CD4-positive, CD25-positive, alpha-beta regulatory T cell (primary cell): ENCODE measurements at regions not wholly inside any gene's neighbourhood (a gene's known extent, or its start where the extent isn't known, plus 50 kb on each side); places are given as distances from the start of the nearest gene placed in this dataset.

Experiments used
- ATAC-seq, 2 donors: fragments of 150-1000 bp; cut with Tn5 transposase; one replicate each; pipeline ENCODE4 v1.10.0; 2021; ENCODE audit warnings: low read depth in 2 of 2, moderate number of reproducible peaks in 2 of 2, moderate library complexity in 1 of 2
- DNase-seq, 3 donors: peaks; one replicate each; pipeline versions ENCODE4 v3.0.0 to v3.0.0-alpha.2; 2012 to 2022; ENCODE audit warnings: mixed read lengths in 1 of 3
- H3K27ac ChIP-seq: one replicate; pipeline ENCODE4 v1.7.0; 2013; ENCODE audit warnings: mild to moderate bottlenecking, low read length; ENCODE audit not compliant: insufficient read depth, poor library complexity, severe bottlenecking
- H3K27me3 ChIP-seq: one replicate; pipeline ENCODE4 v1.7.0; 2013; ENCODE audit warnings: low read length; ENCODE audit not compliant: control insufficient read depth, insufficient read depth
- H3K36me3 ChIP-seq: one replicate; pipeline ENCODE4 v1.7.0; 2013; ENCODE audit warnings: mild to moderate bottlenecking, low read length, moderate library complexity; ENCODE audit not compliant: control insufficient read depth, insufficient read depth
- H3K4me1 ChIP-seq: 2 replicates; pipeline ENCODE4 v1.7.0; 2013; ENCODE audit warnings: mild to moderate bottlenecking, low read length; ENCODE audit not compliant: insufficient read depth, control insufficient read depth, poor library complexity, severe bottlenecking
- H3K4me3 ChIP-seq: one replicate; pipeline ENCODE4 v1.7.0; 2013; ENCODE audit warnings: low read depth, mild to moderate bottlenecking, low read length, moderate library complexity
- H3K9me3 ChIP-seq, 2 experiments: 1 replicate in 1 of 2; 2 replicates in 1 of 2; pipeline ENCODE4 v1.7.0; 2013; ENCODE audit warnings: low read length in 2 of 2, mild to moderate bottlenecking in 1 of 2, moderate library complexity in 1 of 2; ENCODE audit not compliant: control insufficient read depth in 2 of 2
- H3K27ac Mint-ChIP-seq, 3 donors: one replicate each; pipeline ENCODE4 v1.8.0; 2020 to 2022; ENCODE audit warnings: mild to moderate bottlenecking in 3 of 3, mixed read lengths in 3 of 3, moderate library complexity in 2 of 3
- H3K27me3 Mint-ChIP-seq: one replicate; pipeline ENCODE4 v1.8.0; 2022; ENCODE audit warnings: mild to moderate bottlenecking, mixed read lengths
- H3K36me3 Mint-ChIP-seq: one replicate; pipeline ENCODE4 v1.8.0; 2020; ENCODE audit warnings: mixed read lengths
- H3K4me1 Mint-ChIP-seq, 4 donors: one replicate each; pipeline ENCODE4 v1.8.0; 2020 to 2022; ENCODE audit warnings: mixed read lengths in 4 of 4, mild to moderate bottlenecking in 1 of 4
- H3K4me3 Mint-ChIP-seq, 4 donors: one replicate each; pipeline ENCODE4 v1.8.0; 2020 to 2022; ENCODE audit warnings: mild to moderate bottlenecking in 4 of 4, mixed read lengths in 4 of 4, moderate library complexity in 3 of 4
- H3K9me3 Mint-ChIP-seq, 7 donors: one replicate each; pipeline ENCODE4 v1.8.0; 2020 to 2022; ENCODE audit warnings: mixed read lengths in 7 of 7, mild to moderate bottlenecking in 3 of 7, moderate library complexity in 2 of 7

GRCh38 chr14:106507354-106507753, 981.0 kb downstream of the TMEM121 start:
- no peaks in the 10 kb centered on the region for H3K9me3 Mint-ChIP-seq
- peak overlapping the region; percentile 60 for H3K27ac ChIP-seq
- peak overlapping the region; percentile 65 for H3K4me3 ChIP-seq
- H3K36me3 Mint-ChIP-seq = no peaks in the 10 kb centered on the region
- peak overlapping the region; percentile 80 to 87 (median 83) for H3K4me3 Mint-ChIP-seq
- H3K9me3 ChIP-seq = no peaks in the 10 kb centered on the region
- H3K36me3 ChIP-seq = no peaks in the 10 kb centered on the region
- peaks cover 10% of the 10 kb centered on the region for H3K27me3 Mint-ChIP-seq
- H3K4me1 Mint-ChIP-seq = peaks cover 12 to 68% (median 54%) of the 10 kb centered on the region in 4 donors
- H3K4me1 ChIP-seq = peaks cover 53% of the 10 kb centered on the region
- DNase-seq (no peak), ATAC-seq (no peak)
- H3K27ac Mint-ChIP-seq = peak overlapping the region; percentile 57 to 93 (median 91)
- H3K27me3 ChIP-seq = no peaks in the 10 kb centered on the region

- H3K4me3 Mint-ChIP-seq = peak overlapping the region; percentile 7 to 87 (median 58)
- peaks cover 54% of the 10 kb centered on the region for H3K4me1 ChIP-seq
- H3K27ac ChIP-seq = peak overlapping the region; percentile 60
Measured at GRCh38 chr14:106508216-106508615, 981.8 kb downstream of the TMEM121 start.

GRCh38 chr14:106509176-106509575, 982.8 kb downstream of the TMEM121 start:
- H3K4me3 Mint-ChIP-seq = peak overlapping the region in 2 of 4 donors; percentile 47 to 82
- ATAC-seq (no peak), DNase-seq (no peak)
- peak overlapping the region; percentile 66 to 93 (median 90) for H3K27ac Mint-ChIP-seq
- no peaks in the 10 kb centered on the region for H3K27me3 Mint-ChIP-seq
- H3K4me3 ChIP-seq = no peak overlapping the region
- H3K4me1 ChIP-seq = peaks cover 54% of the 10 kb centered on the region
- H3K4me1 Mint-ChIP-seq = peaks cover 20 to 80% (median 60%) of the 10 kb centered on the region in 4 donors
- no peaks in the 10 kb centered on the region for H3K36me3 ChIP-seq
- no peaks in the 10 kb centered on the region for H3K27me3 ChIP-seq
- H3K36me3 Mint-ChIP-seq = no peaks in the 10 kb centered on the region
- H3K27ac ChIP-seq = no peak overlapping the region
- H3K9me3 ChIP-seq = no peaks in the 10 kb centered on the region
- H3K9me3 Mint-ChIP-seq = no peaks in the 10 kb centered on the region

More at GRCh38 chr14:106508216-106508615, 981.8 kb downstream of the TMEM121 start:
- Histone ChIP-seq H3K9me3 (no peaks in the 10 kb centered on the region), H3K27me3 (no peaks in the 10 kb centered on the region), H3K36me3 (no peaks in the 10 kb centered on the region), H3K4me3 (peak overlapping the region; percentile 65)
- H3K27me3 Mint-ChIP-seq = peaks cover 3% of the 10 kb centered on the region
- ATAC-seq = no peak
- H3K4me1 Mint-ChIP-seq = peaks cover 16 to 74% (median 57%) of the 10 kb centered on the region in 4 donors
- H3K9me3 Mint-ChIP-seq = no peaks in the 10 kb centered on the region
- DNase-seq = no peak
- no peaks in the 10 kb centered on the region for H3K36me3 Mint-ChIP-seq
- peak overlapping the region; percentile 57 to 95 (median 93) for H3K27ac Mint-ChIP-seq

GRCh38 chr14:106509807-106510206, 983.4 kb downstream of the TMEM121 start:
- Mint-ChIP-seq H3K4me1 (peaks cover 20 to 80% (median 59%) of the 10 kb centered on the region in 4 donors), H3K36me3 (no peaks in the 10 kb centered on the region), H3K27me3 (no peaks in the 10 kb centered on the region), H3K9me3 (no peaks in the 10 kb centered on the region), H3K27ac (peak overlapping the region; percentile 66 to 97 (median 90)), H3K4me3 (no peak overlapping the region)
- DNase-seq (no peak), ATAC-seq (no peak)
- no peaks in the 10 kb centered on the region for H3K36me3 ChIP-seq
- H3K4me3 ChIP-seq = no peak overlapping the region
- H3K27me3 ChIP-seq = no peaks in the 10 kb centered on the region
- no peak overlapping the region for H3K27ac ChIP-seq
- peaks cover 54% of the 10 kb centered on the region for H3K4me1 ChIP-seq
- no peaks in the 10 kb centered on the region for H3K9me3 ChIP-seq

GRCh38 chr14:106511006-106511799, 984.8 kb downstream of the TMEM121 start:
- Histone ChIP-seq H3K27me3 (no peaks in the 10 kb centered on the region), H3K4me1 (peaks cover 48% of the 10 kb centered on the region), H3K27ac (peak overlapping the region; percentile 71), H3K9me3 (no peaks in the 10 kb centered on the region), H3K4me3 (peak overlapping the region; percentile 61), H3K36me3 (no peaks in the 10 kb centered on the region)
- H3K9me3 Mint-ChIP-seq = no peaks in the 10 kb centered on the region
- no peaks in the 10 kb centered on the region for H3K27me3 Mint-ChIP-seq
- H3K27ac Mint-ChIP-seq = peak overlapping the region; percentile 86 to 97 (median 97)
- H3K4me1 Mint-ChIP-seq = peaks cover 20 to 71% (median 56%) of the 10 kb centered on the region in 4 donors
- ATAC-seq (peak; percentile 74 to 80), DNase-seq (peak in 2 of 3 donors; percentile 72 to 78)
- H3K4me3 Mint-ChIP-seq = peak overlapping the region in 3 of 4 donors; percentile 54 to 85 (median 68)
- no peaks in the 10 kb centered on the region for H3K36me3 Mint-ChIP-seq

GRCh38 chr14:106511800-106512198, 985.4 kb downstream of the TMEM121 start:
- ATAC-seq = no peak
- no peaks in the 10 kb centered on the region for H3K9me3 ChIP-seq
- Mint-ChIP-seq H3K9me3 (no peaks in the 10 kb centered on the region), H3K4me3 (peak overlapping the region in 2 of 4 donors; percentile 54 to 68), H3K27me3 (no peaks in the 10 kb centered on the region), H3K36me3 (no peaks in the 10 kb centered on the region), H3K4me1 (peaks cover 16 to 65% (median 50%) of the 10 kb centered on the region in 4 donors), H3K27ac (peak overlapping the region; percentile 86 to 97 (median 97))
- H3K4me1 ChIP-seq = peaks cover 42% of the 10 kb centered on the region
- DNase-seq = no peak
- peak overlapping the region; percentile 61 for H3K4me3 ChIP-seq
- peak overlapping the region; percentile 71 for H3K27ac ChIP-seq
- H3K27me3 ChIP-seq = no peaks in the 10 kb centered on the region
- no peaks in the 10 kb centered on the region for H3K36me3 ChIP-seq

- H3K4me1 Mint-ChIP-seq = peaks cover 9 to 62% (median 41%) of the 10 kb centered on the region in 4 donors
- peak overlapping the region in 1 of 4 donors; percentile 64 for H3K4me3 Mint-ChIP-seq
- no peaks in the 10 kb centered on the region for H3K36me3 Mint-ChIP-seq
- Histone ChIP-seq H3K9me3 (no peaks in the 10 kb centered on the region), H3K27me3 (no peaks in the 10 kb centered on the region), H3K4me1 (peaks cover 34% of the 10 kb centered on the region), H3K36me3 (no peaks in the 10 kb centered on the region), H3K27ac (no peak overlapping the region), H3K4me3 (no peak overlapping the region)
- ATAC-seq (no peak), DNase-seq (no peak)
- no peaks in the 10 kb centered on the region for H3K9me3 Mint-ChIP-seq
- H3K27me3 Mint-ChIP-seq = peaks cover 5% of the 10 kb centered on the region
- peak overlapping the region in 2 of 3 donors; percentile 81 to 90 for H3K27ac Mint-ChIP-seq
Measured at GRCh38 chr14:106513302-106513701, 986.9 kb downstream of the TMEM121 start.
